Fibroblast of lung (primary cell): ENCODE measurements at regions not wholly inside any gene's neighbourhood (a gene's known extent, or its start where the extent isn't known, plus 50 kb on each side); places are given as distances from the start of the nearest gene placed in this dataset.

ENCODE experiments used
- EZH2 ChIP-seq: IDR thresholded peaks from 2 replicates; pipeline ENCODE4 v1.5.1; 2012; ENCODE audit warnings: low read length, control low read depth, mild to moderate bottlenecking; ENCODE audit errors: missing control alignments
- TF ChIP-seq, protein P1 (sequence below), 2 donors: IDR thresholded peaks in 1 of 2; conservative IDR thresholded peaks in 1 of 2; 1 replicate in 1 of 2; 2 replicates in 1 of 2; pipeline ENCODE4 v1.5.1; 2011 to 2012; ENCODE audit warnings: low read length in 2 of 2, control low read depth in 1 of 2, inconsistent platforms in 1 of 2, low read depth in 1 of 2, mild to moderate bottlenecking in 1 of 2

DNA sequence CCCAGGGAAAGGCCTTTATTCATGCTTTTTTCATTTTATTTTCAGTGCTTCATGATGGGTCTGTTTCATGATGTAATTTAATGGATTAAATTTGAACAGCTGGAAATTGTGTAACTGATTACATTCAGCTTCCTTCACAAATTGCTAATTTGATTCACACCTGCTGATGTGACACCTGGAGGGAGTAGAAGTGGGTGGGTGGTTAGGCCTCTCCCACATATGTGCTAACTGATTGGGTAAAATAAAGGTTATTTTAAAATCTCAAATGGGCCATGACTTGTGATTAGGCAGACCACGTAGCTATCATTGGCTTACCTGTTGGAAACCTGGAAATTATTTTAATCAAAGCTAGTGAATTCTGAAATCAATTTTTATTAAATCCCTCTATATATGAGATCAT is 142.1 kb downstream of the GXYLT1 start:
- TF ChIP-seq, protein P1, sequence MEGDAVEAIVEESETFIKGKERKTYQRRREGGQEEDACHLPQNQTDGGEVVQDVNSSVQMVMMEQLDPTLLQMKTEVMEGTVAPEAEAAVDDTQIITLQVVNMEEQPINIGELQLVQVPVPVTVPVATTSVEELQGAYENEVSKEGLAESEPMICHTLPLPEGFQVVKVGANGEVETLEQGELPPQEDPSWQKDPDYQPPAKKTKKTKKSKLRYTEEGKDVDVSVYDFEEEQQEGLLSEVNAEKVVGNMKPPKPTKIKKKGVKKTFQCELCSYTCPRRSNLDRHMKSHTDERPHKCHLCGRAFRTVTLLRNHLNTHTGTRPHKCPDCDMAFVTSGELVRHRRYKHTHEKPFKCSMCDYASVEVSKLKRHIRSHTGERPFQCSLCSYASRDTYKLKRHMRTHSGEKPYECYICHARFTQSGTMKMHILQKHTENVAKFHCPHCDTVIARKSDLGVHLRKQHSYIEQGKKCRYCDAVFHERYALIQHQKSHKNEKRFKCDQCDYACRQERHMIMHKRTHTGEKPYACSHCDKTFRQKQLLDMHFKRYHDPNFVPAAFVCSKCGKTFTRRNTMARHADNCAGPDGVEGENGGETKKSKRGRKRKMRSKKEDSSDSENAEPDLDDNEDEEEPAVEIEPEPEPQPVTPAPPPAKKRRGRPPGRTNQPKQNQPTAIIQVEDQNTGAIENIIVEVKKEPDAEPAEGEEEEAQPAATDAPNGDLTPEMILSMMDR (conservative IDR thresholded peaks at IDR 0.05 in 1 of 2, IDR thresholded peaks at IDR 0.05 in 1 of 2; ENCODE audit: low read depth in 1 of 2, low read length in 2 of 2) = no peak
- no peak for TF ChIP-seq EZH2
